ENCODE measurements at regions not wholly inside any gene's neighbourhood (a gene's known extent, or its start where the extent isn't known, plus 50 kb on each side); places are given as distances from the start of the nearest gene placed in this dataset.

DNA sequence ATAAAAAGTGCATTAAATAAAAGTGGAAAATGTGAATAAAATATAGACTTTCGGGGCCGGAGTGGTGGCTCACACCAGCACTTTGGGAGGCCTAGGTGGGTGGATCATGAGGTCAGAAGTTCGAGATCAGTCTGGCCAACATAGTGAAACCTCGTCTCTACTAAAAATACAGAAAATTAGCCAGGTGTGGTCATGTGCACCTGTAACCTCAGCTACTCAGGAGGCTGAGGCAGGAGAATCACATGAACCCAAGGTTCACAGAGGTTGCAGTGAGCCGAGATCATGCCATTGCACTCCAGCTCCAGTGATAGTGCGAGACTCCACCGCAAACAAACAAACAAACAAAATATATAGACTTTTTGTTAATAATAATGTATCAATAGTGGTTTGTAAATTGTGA lies 293.6 kb upstream of the TRAM1L1 start:
- no peaks in the 10 kb centered on the region for H3K27me3 ChIP-seq (ENCODE audit: insufficient read depth, low read length)
- no peaks in the 10 kb centered on the region for H3K36me3 Mint-ChIP-seq (ENCODE audit: insufficient read depth in 1 of 3, low read depth in 3 of 3)
- H3K56ac ChIP-seq (ENCODE audit: insufficient read length, low read depth, low read length): no peak overlapping the region
- no peak overlapping the region for H4K91ac ChIP-seq (ENCODE audit: insufficient read length, low read depth, low read length)
- no peaks in the 10 kb centered on the region for H3K23me2 ChIP-seq (ENCODE audit: insufficient read length, low read depth, low read length, poor library complexity, severe bottlenecking)
- H3K9me3 Mint-ChIP-seq: no peaks in the 10 kb centered on the region
- no peaks in the 10 kb centered on the region for H3K4me1 Mint-ChIP-seq
- H2BK120ac ChIP-seq (ENCODE audit: low read depth, low read length, poor library complexity, severe bottlenecking): no peak overlapping the region
- H3K4me3 Mint-ChIP-seq: no peak overlapping the region
- H3K79me2 ChIP-seq (ENCODE audit: insufficient read depth, low read length): no peaks in the 10 kb centered on the region
- H3K9me3 ChIP-seq (ENCODE audit: control insufficient read depth, low read depth, low read length): no peaks in the 10 kb centered on the region
- no peak overlapping the region for H3K27ac ChIP-seq (ENCODE audit: insufficient read length, low read depth, low read length)
- no peak overlapping the region for H3T11ph ChIP-seq (ENCODE audit: low read length)
- no peaks in the 10 kb centered on the region for H3K4me1 ChIP-seq (ENCODE audit: insufficient read depth, low read length)
- H4K8ac ChIP-seq (replicated peaks; ENCODE audit: insufficient read length, low read depth, low read length): no peak overlapping the region
- no peak overlapping the region for H3K9ac ChIP-seq (ENCODE audit: extremely low read depth, insufficient read length, low read length)
- H2BK15ac ChIP-seq (ENCODE audit: low read depth, low read length): no peak overlapping the region
- H3K23ac ChIP-seq (ENCODE audit: insufficient read length, low read depth, low read length): no peak overlapping the region
- no peak overlapping the region for H2BK20ac ChIP-seq (ENCODE audit: low read depth, low read length, poor library complexity, severe bottlenecking)
- no peak overlapping the region for H3K4me2 ChIP-seq (ENCODE audit: insufficient read depth, insufficient read length, low read length)
- H3K14ac ChIP-seq (ENCODE audit: insufficient read depth, low read length): no peak overlapping the region
- no peak overlapping the region for H3K27ac Mint-ChIP-seq
- no peak for DNase-seq
- H2AK5ac ChIP-seq (ENCODE audit: insufficient read length, low read length): no peak overlapping the region
- H3K18ac ChIP-seq (ENCODE audit: insufficient read length, low read depth, low read length): no peak overlapping the region
- no peak overlapping the region for H2AFZ ChIP-seq (ENCODE audit: low read length)
- no peaks in the 10 kb centered on the region for H3K27me3 Mint-ChIP-seq (ENCODE audit: low read depth)
- H3K79me1 ChIP-seq (ENCODE audit: insufficient read depth, low read depth, low read length, poor library complexity, severe bottlenecking): no peaks in the 10 kb centered on the region
- no peak overlapping the region for H2BK12ac ChIP-seq (ENCODE audit: insufficient read length, low read depth, low read length)
- WGBS (ENCODE audit: extremely low coverage, insufficient read length, low lambda C conversion rate): no CpG with 5 or more reads among the region's 7 CpGs
- no peak overlapping the region for H2BK5ac ChIP-seq (ENCODE audit: insufficient read length, low read length)
- H4K5ac ChIP-seq (ENCODE audit: insufficient read length, low read depth, low read length): no peak overlapping the region
- no peaks in the 10 kb centered on the region for H4K20me1 ChIP-seq (ENCODE audit: control insufficient read depth, insufficient read depth, insufficient read length)
- H3K4ac ChIP-seq (ENCODE audit: low read depth, low read length): no peak overlapping the region
- TF ChIP-seq, protein P1, sequence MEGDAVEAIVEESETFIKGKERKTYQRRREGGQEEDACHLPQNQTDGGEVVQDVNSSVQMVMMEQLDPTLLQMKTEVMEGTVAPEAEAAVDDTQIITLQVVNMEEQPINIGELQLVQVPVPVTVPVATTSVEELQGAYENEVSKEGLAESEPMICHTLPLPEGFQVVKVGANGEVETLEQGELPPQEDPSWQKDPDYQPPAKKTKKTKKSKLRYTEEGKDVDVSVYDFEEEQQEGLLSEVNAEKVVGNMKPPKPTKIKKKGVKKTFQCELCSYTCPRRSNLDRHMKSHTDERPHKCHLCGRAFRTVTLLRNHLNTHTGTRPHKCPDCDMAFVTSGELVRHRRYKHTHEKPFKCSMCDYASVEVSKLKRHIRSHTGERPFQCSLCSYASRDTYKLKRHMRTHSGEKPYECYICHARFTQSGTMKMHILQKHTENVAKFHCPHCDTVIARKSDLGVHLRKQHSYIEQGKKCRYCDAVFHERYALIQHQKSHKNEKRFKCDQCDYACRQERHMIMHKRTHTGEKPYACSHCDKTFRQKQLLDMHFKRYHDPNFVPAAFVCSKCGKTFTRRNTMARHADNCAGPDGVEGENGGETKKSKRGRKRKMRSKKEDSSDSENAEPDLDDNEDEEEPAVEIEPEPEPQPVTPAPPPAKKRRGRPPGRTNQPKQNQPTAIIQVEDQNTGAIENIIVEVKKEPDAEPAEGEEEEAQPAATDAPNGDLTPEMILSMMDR (conservative IDR thresholded peaks at IDR 0.05): no peak

Data from H9 (cell line).